Testis (tissue), 2 donors: ENCODE measurements at regions not wholly inside any gene's neighbourhood (a gene's known extent, or its start where the extent isn't known, plus 50 kb on each side); places are given as distances from the start of the nearest gene placed in this dataset.
A peak's percentile ranks its signal among the peaks of the same experiment; 100 is the strongest.

Experiments used
- DNase-seq: peaks from one replicate; pipeline ENCODE4 v3.0.0-alpha.2; 2019
- H3K27ac ChIP-seq, 2 donors: fragments of 200-600 bp; sonication (generic); one replicate each; pipeline ENCODE4 v1.5.1; 2019
- H3K27me3 ChIP-seq: fragments of 200-600 bp; sonication (generic); one replicate; pipeline ENCODE4 v1.5.1; 2019
- H3K36me3 ChIP-seq: fragments of 200-600 bp; sonication (generic); one replicate; pipeline ENCODE4 v1.5.1; 2017; ENCODE audit warnings: low read depth; ENCODE audit errors: missing control alignments
- H3K4me1 ChIP-seq: fragments of 200-600 bp; sonication (generic); one replicate; pipeline ENCODE4 v1.5.1; 2019
- H3K4me3 ChIP-seq, 2 donors: fragments of 200-600 bp; sonication (generic); one replicate each; pipeline ENCODE4 v1.5.1; 2017 to 2019
- H3K9me3 ChIP-seq: fragments of 200-600 bp; sonication (generic); one replicate; pipeline ENCODE4 v1.5.1; 2017
- CTCF ChIP-seq, 3 experiments: fragments of 450-650 bp in 2 of 3; fragments of 200-600 bp in 1 of 3; sonication (generic) in 1 of 3; IDR thresholded peaks; one replicate each; pipeline ENCODE4 v1.5.1; 2016 to 2019; ENCODE audit warnings: antibody characterized with exemption in 3 of 3, mild to moderate bottlenecking in 2 of 3, moderate library complexity in 1 of 3
- POLR2A ChIP-seq: fragments of 450-650 bp; IDR thresholded peaks from one replicate; pipeline ENCODE4 v1.6.1; 2017; ENCODE audit warnings: antibody characterized with exemption, mild to moderate bottlenecking, moderate library complexity
- WGBS, 2 donors: methylation state at CpG; one replicate each; pipeline ENCODE4 v1.1.5; 2018; 5-methylcytosine and 5-hydroxymethylcytosine counted together
- intact Hi-C: fragments of 100-400 bp; cut with DNase I; formaldehyde crosslinking; loops from one replicate; pipeline ENCODE4 v1.15.1; 2023; ENCODE audit warnings: low total_unique reads

GRCh38 chr12:20188930-20189653, 179.2 kb upstream of the PDE3A start:
- H3K36me3 ChIP-seq: no peaks in the 10 kb centered on the region
- H3K9me3 ChIP-seq: no peaks in the 10 kb centered on the region
- no peak overlapping the region for H3K4me3 ChIP-seq
- no peak overlapping the region for H3K27ac ChIP-seq
- H3K4me1 ChIP-seq: no peaks in the 10 kb centered on the region
- DNase-seq: no peak
- H3K27me3 ChIP-seq: no peaks in the 10 kb centered on the region
- intact Hi-C loops: no loop called here
- 62 to 63% methylated on average over 5 of the region's 5 CpGs for WGBS, 2 donors
- TF ChIP-seq POLR2A: no peak
- no peak for TF ChIP-seq CTCF (IDR thresholded peaks at IDR 0.05)

- 75 to 80% methylated on average over 2 of the region's 2 CpGs for WGBS, 2 donors
- Histone ChIP-seq H3K4me1 (no peaks in the 10 kb centered on the region), H3K4me3 (no peak overlapping the region), H3K36me3 (no peaks in the 10 kb centered on the region), H3K9me3 (no peaks in the 10 kb centered on the region), H3K27ac (no peak overlapping the region), H3K27me3 (no peaks in the 10 kb centered on the region)
- intact Hi-C loops: no loop called here
- no peak for DNase-seq
- TF ChIP-seq POLR2A: no peak
- TF ChIP-seq CTCF (IDR thresholded peaks at IDR 0.05): no peak
Measured at GRCh38 chr12:20189767-20190166, 178.6 kb upstream of the PDE3A start.

- peak; percentile 25 for DNase-seq
Measured at GRCh38 chr12:20194171-20194570, 174.2 kb upstream of the PDE3A start.

GRCh38 chr12:20196767-20197166, 171.6 kb upstream of the PDE3A start:
- no peaks in the 10 kb centered on the region for H3K9me3 ChIP-seq
- no peak for DNase-seq
- TF ChIP-seq POLR2A: no peak
- TF ChIP-seq CTCF (IDR thresholded peaks at IDR 0.05): no peak
- H3K27me3 ChIP-seq: no peaks in the 10 kb centered on the region
- H3K27ac ChIP-seq: no peak overlapping the region
- H3K4me3 ChIP-seq: no peak overlapping the region
- WGBS, 2 donors: 87 to 92% methylated on average over 4 of the region's 4 CpGs
- no peaks in the 10 kb centered on the region for H3K4me1 ChIP-seq
- intact Hi-C loops: no loop called here
- no peaks in the 10 kb centered on the region for H3K36me3 ChIP-seq

More at GRCh38 chr12:20194171-20194570, 174.2 kb upstream of the PDE3A start:
- Histone ChIP-seq H3K4me3 (no peak overlapping the region), H3K27ac (no peak overlapping the region), H3K9me3 (no peaks in the 10 kb centered on the region), H3K27me3 (no peaks in the 10 kb centered on the region), H3K4me1 (no peaks in the 10 kb centered on the region), H3K36me3 (no peaks in the 10 kb centered on the region)
- intact Hi-C loops: no loop called here
- no peak for TF ChIP-seq CTCF (IDR thresholded peaks at IDR 0.05)
- TF ChIP-seq POLR2A: no peak
- WGBS, 2 donors: 43 to 63% methylated on average over 4 of the region's 4 CpGs

GRCh38 chr12:20197411-20197810, 170.9 kb upstream of the PDE3A start:
- H3K27me3 ChIP-seq: no peaks in the 10 kb centered on the region
- no peaks in the 10 kb centered on the region for H3K9me3 ChIP-seq
- no peak overlapping the region for H3K4me3 ChIP-seq
- H3K27ac ChIP-seq: no peak overlapping the region
- TF ChIP-seq CTCF (IDR thresholded peaks at IDR 0.05) (no peak), POLR2A (no peak)
- DNase-seq: no peak
- H3K36me3 ChIP-seq: no peaks in the 10 kb centered on the region
- intact Hi-C loops: no loop called here
- H3K4me1 ChIP-seq: no peaks in the 10 kb centered on the region
